ENCODE measurements at regions not wholly inside any gene's neighbourhood (a gene's known extent, or its start where the extent isn't known, plus 50 kb on each side); places are given as distances from the start of the nearest gene placed in this dataset.

- TF ChIP-seq CTCF (IDR thresholded peaks at IDR 0.05) (no peak), EP300 (IDR thresholded peaks at IDR 0.05) (no peak)
Observed at GRCh38 chr2:144975881-144976280, 456.0 kb upstream of the ZEB2 start.

Data from sigmoid colon (tissue), 4 donors.